ENCODE measurements at regions not wholly inside any gene's neighbourhood (a gene's known extent, or its start where the extent isn't known, plus 50 kb on each side); places are given as distances from the start of the nearest gene placed in this dataset.

GRCh38 chr3:146896711-146897110, 291.6 kb upstream of the PLSCR5 start:
- TF ChIP-seq, protein P1, sequence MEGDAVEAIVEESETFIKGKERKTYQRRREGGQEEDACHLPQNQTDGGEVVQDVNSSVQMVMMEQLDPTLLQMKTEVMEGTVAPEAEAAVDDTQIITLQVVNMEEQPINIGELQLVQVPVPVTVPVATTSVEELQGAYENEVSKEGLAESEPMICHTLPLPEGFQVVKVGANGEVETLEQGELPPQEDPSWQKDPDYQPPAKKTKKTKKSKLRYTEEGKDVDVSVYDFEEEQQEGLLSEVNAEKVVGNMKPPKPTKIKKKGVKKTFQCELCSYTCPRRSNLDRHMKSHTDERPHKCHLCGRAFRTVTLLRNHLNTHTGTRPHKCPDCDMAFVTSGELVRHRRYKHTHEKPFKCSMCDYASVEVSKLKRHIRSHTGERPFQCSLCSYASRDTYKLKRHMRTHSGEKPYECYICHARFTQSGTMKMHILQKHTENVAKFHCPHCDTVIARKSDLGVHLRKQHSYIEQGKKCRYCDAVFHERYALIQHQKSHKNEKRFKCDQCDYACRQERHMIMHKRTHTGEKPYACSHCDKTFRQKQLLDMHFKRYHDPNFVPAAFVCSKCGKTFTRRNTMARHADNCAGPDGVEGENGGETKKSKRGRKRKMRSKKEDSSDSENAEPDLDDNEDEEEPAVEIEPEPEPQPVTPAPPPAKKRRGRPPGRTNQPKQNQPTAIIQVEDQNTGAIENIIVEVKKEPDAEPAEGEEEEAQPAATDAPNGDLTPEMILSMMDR (IDR thresholded peaks at IDR 0.05; ENCODE audit: insufficient read depth, low read length, poor library complexity, severe bottlenecking), result no peak
- no peak for TF ChIP-seq EZH2phosphoT487 (conservative IDR thresholded peaks at IDR 0.05; ENCODE audit: low read length)
